ENCODE measurements at regions not wholly inside any gene's neighbourhood (a gene's known extent, or its start where the extent isn't known, plus 50 kb on each side); places are given as distances from the start of the nearest gene placed in this dataset.

- Histone ChIP-seq H3K79me1 (ENCODE audit: low read depth, low read length) (no peaks in the 10 kb centered on the region), H2BK15ac (ENCODE audit: low read length) (no peak overlapping the region), H3K4me2 (ENCODE audit: insufficient read depth in 1 of 2, low read depth in 2 of 2, low read length in 2 of 2) (peak overlapping the region in 1 of 2 experiments; percentile 45; a peak in 2 of 4 replicates), H4K5ac (ENCODE audit: insufficient read length, low read depth, low read length) (no peak overlapping the region), H4K20me1 (replicated peaks in 1 of 2; ENCODE audit: control insufficient read depth in 1 of 2, insufficient read depth in 2 of 2, low read length in 2 of 2) (no peaks in the 10 kb centered on the region), H2AFZ (ENCODE audit: low read length) (no peak overlapping the region), H3K23ac (ENCODE audit: insufficient read length) (no peak overlapping the region), H3K4me3 (ENCODE audit: extremely low read depth in 1 of 4, insufficient read depth in 2 of 4, low read depth in 3 of 4, low read length in 4 of 4) (no peak overlapping the region; a peak in 1 of 8 replicates), H3K4me1 (replicated peaks in 1 of 4; ENCODE audit: control insufficient read depth in 3 of 4, insufficient read depth in 4 of 4, low read length in 3 of 4) (peaks cover 0 to 11% (median 2%) of the 10 kb centered on the region in 4 experiments; a peak in 5 of 7 replicates), H2BK120ac (replicated peaks; ENCODE audit: low read depth, low read length) (no peak overlapping the region), H4K91ac (replicated peaks; ENCODE audit: insufficient read length, low read length) (no peak overlapping the region), H2BK20ac (ENCODE audit: low read length) (no peak overlapping the region), H2BK12ac (ENCODE audit: low read depth, low read length) (no peak overlapping the region), H4K8ac (ENCODE audit: extremely low read depth, insufficient read depth, low read length) (no peak overlapping the region), H3K36me3 (ENCODE audit: control insufficient read depth in 2 of 4, insufficient read depth in 4 of 4, low read length in 3 of 4) (no peaks in the 10 kb centered on the region), H3K27me3 (replicated peaks in 1 of 4; ENCODE audit: control insufficient read depth in 3 of 4, extremely low read depth in 1 of 4, insufficient read depth in 3 of 4, low read length in 3 of 4) (no peaks in the 10 kb centered on the region), H2AK5ac (ENCODE audit: low read depth, low read length) (no peak overlapping the region), H3K14ac (ENCODE audit: insufficient read length) (no peak overlapping the region), H3K9ac (replicated peaks in 1 of 4; ENCODE audit: extremely low read depth in 1 of 4, low read depth in 3 of 4, low read length in 3 of 4) (no peak overlapping the region), H2BK5ac (ENCODE audit: low read depth, low read length) (no peak overlapping the region), H3K4ac (replicated peaks; ENCODE audit: insufficient read length, low read depth, low read length) (no peak overlapping the region), H3K9me3 (ENCODE audit: insufficient read depth in 2 of 2, low read depth in 1 of 2, low read length in 1 of 2) (peaks cover 3% of the 10 kb centered on the region in 2 experiments; a peak in 2 of 4 replicates), H3K18ac (ENCODE audit: extremely low read depth, low read length) (no peak overlapping the region), H3K23me2 (ENCODE audit: low read depth, low read length) (peaks cover 5% of the 10 kb centered on the region; the same call in 1 of the 2 replicates), H3K27ac (ENCODE audit: low read depth, low read length) (no peak overlapping the region), H3K56ac (replicated peaks; ENCODE audit: insufficient read length, low read depth, low read length) (no peak overlapping the region), H3K79me2 (ENCODE audit: control insufficient read depth in 1 of 2, insufficient read depth in 2 of 2, low read length in 2 of 2) (no peaks in the 10 kb centered on the region)
- no peak for DNase-seq (ENCODE audit: low read depth in 1 of 2, low spot score in 2 of 2)
- FAIRE-seq: no peak
- CTCF ChIA-PET (ENCODE audit: partially characterized antibody): interaction anchor here (0.6 kb wide), 1 partner anchor 394 kb away, joined by 3 read pairs; no protein-coding TSS in a partner anchor
- no peak for TF ChIP-seq HDAC2 (IDR thresholded peaks at IDR 0.05; ENCODE audit: borderline replicate concordance in 1 of 2, low read depth in 2 of 2, low read length in 2 of 2)
- no peak for TF ChIP-seq KDM5A (IDR thresholded peaks at IDR 0.05; ENCODE audit: low read length)
- no peak for TF ChIP-seq JUN (IDR thresholded peaks at IDR 0.05; ENCODE audit: low read depth, low read length)
- no peak for TF ChIP-seq CHD1 (IDR thresholded peaks at IDR 0.05; ENCODE audit: low read depth, low read length)
- no peak for TF ChIP-seq POLR2A (IDR thresholded peaks at IDR 0.05; ENCODE audit: control extremely low read depth in 1 of 2, low read depth in 2 of 2, low read length in 2 of 2)
- TF ChIP-seq TEAD4 (IDR thresholded peaks at IDR 0.05; ENCODE audit: low read depth, low read length): peak; percentile 50; the same call in 1 of the 2 replicates
- POLR2A ChIA-PET (ENCODE audit: partially characterized antibody): no interaction called here
- 24% methylated on average over 3 of the region's 3 CpGs; no CpG with 5 or more reads in 1 of the 2 experiments for WGBS, 2 experiments (ENCODE audit: extremely low coverage in 1 of 2, insufficient coverage in 1 of 2, insufficient read length in 1 of 2, insufficient replicate concordance in 2 of 2, low coverage in 1 of 2, low lambda C conversion rate in 2 of 2, missing lambda C conversion rate in 1 of 2)
These were observed 140.9 kb downstream of the EDN1 start for GRCh38 chr6:12431023-12431422.

All from H1 (cell line).